ENCODE measurements at regions not wholly inside any gene's neighbourhood (a gene's known extent, or its start where the extent isn't known, plus 50 kb on each side); places are given as distances from the start of the nearest gene placed in this dataset.
A peak's percentile ranks its signal among the peaks of the same experiment; 100 is the strongest.

DNA sequence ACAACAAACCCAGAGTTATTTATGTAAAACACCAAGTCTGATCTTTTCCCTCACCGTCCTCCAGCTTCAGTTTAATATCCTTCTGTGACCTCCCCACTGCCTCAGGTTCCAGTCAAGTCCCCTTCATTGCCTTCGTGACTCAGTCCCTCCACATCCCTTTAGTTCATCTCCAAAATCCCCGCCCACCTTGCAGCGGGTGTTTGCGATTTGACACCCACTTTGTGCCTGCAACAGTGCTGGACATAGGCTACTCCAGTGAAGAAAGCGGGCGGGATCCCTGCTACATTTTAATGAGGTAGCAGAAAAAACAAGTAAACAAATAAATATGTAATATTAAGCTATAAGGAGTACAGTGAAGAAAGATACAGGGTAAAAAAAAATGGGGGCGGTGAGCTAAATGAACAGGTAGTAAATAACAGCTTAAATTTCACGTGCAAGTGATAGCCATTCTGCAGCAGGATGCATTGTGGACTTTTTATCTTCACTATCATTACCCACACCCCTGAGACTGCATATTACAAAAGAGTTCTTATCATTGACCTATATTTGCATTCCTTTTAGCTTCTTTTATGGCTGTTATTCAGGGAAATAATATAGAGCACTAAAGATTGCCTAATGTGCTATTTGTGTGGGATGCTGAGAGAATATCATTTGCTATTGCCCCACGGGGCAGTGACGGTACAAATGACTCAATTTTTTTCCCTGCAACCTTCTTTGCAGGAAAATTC is 222.8 kb upstream of the NUDT4 start:
- DNase-seq (ENCODE audit: low read depth, low spot score) = no peak

DNA sequence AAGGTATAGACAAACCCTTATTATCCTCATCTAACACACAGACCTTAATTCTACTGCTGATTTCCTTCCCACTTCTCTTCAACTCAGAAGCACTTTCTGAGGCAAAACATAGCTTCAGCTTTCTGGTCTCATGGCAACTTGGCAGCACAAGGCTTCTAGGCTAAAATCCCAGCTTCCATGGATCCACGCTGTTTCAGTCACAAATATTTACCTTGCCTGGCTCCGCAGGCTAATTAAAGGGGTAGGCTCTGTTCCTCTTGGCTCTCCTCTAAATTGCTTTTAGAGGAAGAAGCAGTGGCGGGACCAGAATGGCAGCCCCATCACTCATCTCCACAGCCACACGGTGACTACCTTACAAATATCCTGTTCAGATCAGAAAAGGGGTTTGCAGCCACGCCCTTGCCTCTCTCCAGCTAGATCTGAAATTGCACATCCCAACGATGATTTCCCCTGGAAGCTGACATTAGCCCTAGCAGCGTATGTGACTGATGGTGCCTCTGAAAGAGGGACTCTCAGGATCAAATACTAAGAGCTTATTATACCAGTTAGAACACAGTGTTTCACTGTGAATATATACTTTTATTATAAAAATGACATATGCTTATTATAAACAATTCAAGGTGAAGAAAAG is 221.5 kb upstream of the NUDT4 start:
- no peak for DNase-seq (ENCODE audit: low read depth, low spot score)

DNA sequence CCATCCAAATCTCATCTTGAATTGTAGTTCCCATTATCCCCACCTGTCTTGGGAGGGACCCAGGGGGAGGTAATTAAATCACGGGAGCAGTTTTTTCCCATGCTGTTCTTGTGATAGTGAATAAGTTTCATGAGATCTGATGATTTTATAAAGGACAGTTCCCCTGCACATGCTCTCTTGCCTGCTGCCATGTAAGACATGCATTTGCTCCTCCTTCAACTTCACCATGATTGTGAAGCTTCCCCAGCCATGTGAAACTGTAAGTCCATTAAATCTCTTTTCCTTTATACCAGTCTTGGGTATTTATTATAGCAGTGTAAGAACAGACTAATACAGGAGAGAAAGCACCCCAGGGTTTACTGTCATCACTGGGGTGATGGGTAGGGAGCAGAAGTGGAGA is 220.4 kb upstream of the NUDT4 start:
- DNase-seq (ENCODE audit: low read depth, low spot score) = no peak

DNA sequence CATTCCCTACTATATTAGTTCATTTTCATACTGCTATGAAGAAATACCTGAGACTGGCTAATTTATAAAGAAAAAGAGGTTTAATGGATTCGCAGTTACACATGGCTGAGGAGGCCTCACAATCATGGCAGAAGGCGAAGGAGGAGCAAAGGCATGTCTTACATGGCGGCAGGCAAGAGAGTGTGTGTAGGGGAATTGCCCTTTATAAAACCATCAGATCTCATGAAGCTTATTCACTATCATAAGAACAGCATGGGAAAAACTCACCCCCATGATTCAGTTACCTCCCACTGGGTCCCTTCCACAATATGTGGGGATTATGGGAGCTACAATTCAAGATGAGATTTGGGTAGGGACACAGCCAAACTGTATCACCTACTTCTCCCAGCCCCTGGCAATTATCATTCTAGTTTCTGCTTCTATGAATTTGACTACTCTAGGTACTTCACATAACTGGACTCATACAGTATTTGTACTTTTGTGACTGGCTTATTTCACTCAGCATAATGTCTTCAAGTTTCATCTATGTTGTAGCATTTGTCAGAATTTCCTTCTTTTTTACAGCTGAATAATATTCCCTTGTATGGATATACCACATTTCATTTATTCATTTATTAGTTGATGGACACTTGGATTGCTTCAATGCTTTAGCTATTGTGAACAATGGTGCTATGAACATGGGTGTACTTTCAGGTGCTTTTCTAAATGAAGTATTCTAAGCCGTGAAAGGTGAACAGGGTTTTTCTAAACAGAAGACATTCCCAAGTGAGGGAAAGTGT is 219.5 kb upstream of the NUDT4 start:
- DNase-seq (ENCODE audit: low read depth, low spot score) = no peak

DNA sequence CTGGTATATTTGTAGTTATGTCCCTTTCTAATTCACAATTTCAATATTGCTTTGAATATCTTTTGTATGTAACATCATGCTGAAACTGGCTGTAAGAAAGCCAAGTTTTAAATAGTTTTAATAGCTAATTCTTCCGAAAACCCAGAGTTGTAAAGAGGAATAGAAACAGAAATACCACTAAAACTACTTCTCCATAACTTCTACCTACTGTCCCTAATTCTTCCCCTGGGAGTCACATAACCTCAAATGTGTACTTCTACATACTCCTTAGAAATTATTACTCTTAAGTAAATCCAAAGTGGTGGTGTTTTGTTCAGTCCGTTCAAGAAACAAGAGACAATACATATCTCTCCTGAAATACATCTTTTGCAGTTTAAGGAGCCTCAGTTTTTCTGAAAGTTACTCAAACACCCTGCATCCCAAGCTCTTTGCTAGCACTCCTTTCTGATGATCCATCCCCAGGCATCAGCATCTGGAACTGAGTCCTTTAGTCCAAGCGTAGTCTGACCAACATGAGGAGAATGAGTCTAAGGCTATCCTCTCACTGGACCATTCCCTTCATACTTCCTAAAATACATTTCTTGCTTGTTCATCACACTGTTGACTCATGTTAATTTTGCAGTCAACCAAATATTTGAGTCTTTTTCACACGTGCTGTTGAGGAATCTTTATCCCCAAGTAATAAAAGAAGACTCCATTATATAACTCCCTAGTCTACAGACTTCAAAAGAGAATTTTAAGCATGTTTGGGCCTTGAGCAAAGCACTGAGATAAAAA is 214.3 kb upstream of the NUDT4 start:
- no peak for DNase-seq (ENCODE audit: low read depth, low spot score)

DNA sequence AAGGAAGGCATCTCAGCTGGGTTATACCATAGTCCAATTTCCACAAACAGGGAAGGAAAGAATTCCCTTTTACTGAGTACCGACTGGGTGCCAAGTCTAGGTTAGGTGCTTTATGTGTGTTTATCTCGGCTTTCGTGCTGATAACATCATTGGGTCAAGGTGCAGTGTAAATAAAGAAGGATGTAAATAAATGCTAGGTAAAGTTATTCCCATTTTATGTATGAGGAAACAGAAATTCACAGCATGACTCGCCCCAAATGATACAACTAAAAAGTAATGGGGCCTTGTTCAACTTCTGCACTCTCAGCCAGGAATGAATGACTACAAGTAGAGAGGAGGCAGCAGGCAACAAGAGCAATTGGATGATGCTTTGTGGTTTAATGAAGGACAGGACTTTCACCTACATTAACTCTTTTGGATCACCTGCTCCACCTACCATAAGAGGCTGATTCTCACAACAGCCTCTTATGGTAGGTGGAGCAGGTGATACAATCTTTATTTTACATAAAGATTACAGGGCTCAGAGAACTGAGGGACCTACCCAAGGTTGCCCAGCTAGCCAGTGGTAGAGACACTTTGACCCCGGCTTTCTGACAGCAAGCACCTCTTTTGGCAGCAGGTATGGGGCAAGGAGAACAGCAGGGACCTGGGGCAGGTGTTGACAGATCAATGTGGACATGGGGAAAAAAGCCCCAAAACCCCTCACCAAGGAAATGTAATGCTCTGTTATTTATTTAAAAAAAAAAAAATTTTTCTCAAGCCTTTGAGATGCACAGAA is 213.4 kb upstream of the NUDT4 start:
- DNase-seq (ENCODE audit: low read depth, low spot score) = no peak

DNA sequence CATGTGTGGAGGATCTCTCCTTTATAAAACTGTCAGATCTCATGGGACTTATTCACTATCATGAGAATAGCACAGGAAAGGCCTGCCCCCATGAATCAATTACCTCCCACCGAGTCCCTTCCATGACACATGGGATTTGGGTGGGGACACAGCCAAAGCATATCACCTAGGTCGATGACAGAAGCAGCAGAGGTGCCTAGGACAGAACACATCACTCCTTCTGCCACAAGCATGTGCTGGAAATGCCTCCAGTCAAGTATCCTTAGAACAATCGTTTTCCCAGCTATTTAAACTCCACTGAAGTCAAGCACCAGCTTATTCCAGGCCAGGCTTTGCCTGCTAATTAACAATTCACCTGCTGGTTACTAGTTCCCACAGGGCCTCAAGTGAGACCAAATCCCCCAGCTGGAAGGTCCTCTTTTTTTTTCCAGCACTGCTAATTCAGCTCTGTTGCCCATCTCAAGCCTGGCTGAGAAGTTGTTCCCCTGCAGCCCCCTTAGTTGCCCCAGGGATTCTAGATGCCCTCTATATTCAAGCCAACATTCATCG is 212.3 kb upstream of the NUDT4 start:
- DNase-seq (ENCODE audit: low read depth, low spot score) = peak; percentile 12

DNA sequence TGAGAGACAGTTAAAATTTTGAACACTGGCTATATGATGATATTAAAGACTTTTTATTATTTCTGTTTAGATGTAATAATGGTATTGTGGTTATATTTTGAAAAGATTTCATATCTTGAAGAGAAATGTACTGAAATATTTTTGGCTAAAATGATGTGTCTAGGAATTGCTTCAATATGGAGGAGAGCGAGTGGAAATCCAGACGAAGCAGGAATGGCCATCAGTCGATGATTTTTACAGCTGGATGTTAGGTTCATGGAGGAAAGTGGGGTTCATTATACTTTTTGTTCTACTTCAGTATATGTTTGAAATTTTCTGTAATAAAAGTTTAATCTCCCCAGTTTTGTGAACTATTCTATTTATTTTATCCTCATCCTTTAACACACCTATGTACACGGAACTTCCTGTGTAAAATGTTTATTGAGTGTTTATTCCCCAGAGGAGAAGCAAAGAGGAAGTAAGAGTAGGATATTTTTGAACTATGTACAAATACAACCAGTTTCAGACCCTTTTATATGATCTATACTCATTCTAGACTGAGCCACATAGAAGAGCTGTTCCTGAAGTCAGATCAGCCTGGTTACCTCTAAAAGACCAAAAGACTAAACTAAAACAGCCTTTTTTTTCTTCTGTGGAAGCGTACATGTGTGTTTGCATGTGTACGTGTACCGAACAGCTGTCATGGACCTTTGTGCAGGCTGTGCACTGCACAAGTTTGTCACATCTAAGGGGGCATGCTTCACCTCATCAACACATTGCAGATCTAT is 211.0 kb upstream of the NUDT4 start:
- DNase-seq (ENCODE audit: low read depth, low spot score) = no peak

DNA sequence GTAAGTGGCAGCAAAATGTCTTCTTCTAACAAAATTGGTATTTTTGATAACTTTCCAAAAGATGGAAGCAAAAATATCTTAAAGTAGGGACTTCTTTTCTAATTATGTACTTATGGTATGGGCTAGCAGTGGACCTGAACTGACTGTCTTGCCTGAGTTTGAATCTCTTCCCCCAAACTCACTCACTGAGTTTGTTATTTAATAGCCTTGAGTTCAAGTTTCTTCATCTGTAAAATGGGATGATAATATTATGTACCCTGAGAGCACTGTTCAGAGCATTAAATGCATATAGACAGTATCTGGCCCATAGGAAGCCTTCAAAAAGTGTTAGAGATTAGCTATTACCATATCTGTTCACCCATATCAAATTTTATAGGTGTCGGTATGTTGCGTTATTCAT is 210.4 kb upstream of the NUDT4 start:
- no peak for DNase-seq (ENCODE audit: low read depth, low spot score)

DNA sequence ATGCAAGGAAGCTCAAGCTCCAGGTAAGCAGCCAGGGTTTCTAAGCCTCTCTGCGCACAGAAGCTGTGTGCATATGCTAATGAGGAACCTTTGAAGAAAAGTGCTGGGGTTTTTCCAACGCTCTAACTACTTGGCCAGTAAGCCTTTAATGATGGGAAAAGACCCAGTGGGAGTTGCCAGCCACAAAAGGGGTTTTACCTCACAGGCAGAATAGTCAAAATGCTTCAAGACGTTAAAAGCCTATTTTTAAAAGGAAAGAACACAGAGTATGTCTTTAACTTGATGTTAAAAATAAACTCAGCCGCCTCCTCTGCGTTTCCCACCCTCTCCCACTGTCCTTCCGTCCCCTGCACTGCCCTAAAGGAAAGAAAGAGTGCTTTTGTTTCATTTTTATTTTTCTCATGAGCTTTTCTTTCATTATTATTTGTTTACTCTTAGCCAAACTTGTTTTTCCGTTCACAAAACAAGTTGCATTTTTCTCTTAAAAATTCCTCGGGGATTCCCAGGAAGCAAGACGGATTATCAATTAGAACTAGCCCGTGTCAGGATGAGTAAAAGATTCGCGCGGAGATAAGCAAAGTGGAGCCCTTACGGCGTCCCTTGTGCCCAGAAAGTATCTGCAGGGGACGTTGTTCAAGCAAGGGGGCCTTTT is 209.8 kb upstream of the NUDT4 start:
- peak; percentile 65 for DNase-seq (ENCODE audit: low read depth, low spot score)

DNA sequence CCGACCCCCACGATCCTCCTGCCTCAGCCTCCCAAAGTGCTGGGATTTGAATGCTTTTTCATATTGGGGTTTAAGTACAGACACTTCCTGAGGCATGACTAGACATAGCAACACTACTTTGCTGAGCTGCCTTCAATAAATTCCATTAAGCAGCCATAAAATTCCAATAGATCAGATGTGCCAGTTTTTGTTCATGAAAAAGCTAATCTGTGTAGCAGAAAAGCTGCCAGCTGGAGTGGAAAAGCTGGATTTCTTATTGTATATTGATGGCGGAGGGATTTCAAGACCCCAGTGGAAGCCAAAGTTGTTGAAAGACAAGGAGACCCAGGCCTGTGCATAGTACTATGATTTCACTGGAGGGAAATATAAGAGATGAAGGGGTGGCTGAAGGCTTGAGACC is 209.0 kb upstream of the NUDT4 start:
- DNase-seq (ENCODE audit: low read depth, low spot score) = no peak

DNA sequence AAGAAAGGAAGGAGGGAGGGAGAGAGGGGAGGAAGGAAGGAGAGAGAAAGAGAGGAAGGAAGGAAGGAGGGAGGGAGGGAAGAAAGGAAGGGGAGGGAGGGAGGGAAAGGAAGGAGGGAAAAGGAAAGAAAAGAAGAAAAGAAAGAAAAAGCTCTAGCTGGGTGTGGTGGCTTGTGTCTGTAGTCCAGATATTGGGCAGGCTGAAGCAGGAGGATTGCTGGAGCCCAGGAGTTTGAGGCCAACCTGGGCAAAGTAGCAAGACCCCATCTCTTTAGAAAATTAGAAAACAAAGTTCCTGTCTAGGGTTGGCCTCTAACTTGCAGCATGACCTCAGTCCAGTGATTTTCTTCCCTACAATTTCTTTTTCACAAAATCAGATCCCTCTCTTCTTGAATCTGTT is 208.2 kb upstream of the NUDT4 start:
- DNase-seq (ENCODE audit: low read depth, low spot score) = no peak

DNA sequence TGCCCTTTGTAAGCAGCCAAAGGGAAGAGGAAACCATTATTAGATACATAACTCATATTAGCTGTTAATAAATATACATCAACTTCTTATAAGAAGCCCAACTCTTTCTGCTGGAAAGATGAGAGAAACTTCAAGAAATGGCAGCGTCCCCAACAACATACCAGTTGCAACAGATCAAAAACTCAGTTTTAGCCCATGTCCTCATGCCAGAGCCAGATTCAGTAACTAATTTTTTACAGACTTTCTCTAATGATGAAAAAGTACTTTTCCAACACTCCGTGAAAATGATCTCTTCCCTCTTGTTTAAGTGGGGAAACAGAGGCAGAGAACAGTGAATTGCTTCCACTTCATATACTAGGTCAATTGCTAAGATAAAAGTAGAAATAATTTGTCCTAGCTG is 206.8 kb upstream of the NUDT4 start:
- DNase-seq (ENCODE audit: low read depth, low spot score) = no peak

DNA sequence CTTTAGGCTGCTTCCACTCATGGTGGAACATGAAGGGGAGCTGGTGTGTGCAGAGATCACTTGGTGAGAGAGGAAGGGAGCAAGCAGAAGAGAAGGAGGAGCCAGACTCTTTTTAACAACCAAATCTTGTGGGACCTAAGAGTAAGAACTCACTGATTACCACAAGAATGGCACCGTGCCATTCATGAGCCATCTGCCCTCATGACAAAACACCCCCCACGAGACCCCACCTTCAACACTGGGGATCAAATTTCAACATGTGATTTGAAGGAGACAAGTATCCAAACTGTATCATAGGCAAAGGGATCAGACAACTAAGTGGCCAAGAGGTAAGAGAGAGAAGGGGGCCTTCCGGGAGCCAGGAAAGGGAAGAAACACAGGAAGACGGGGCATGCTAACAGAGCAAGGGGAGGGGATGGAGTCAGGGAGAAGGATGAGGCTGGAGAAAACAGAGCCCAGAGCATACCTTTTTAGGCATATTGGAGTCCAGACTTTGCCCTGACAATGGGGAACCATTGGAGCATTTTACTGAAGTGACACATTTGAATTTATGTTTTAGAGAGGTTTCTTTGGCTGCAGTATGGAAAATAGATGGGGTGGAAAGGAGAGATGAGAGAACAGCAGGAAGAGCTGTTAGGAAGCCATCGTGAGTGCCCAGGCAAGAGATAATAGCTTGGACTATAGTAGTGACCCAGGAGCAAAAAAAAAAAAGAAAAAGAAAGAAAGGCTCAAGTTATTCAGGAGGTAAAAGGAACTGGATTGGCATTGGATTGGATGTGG is 204.4 kb upstream of the NUDT4 start:
- no peak for DNase-seq (ENCODE audit: low read depth, low spot score)

DNA sequence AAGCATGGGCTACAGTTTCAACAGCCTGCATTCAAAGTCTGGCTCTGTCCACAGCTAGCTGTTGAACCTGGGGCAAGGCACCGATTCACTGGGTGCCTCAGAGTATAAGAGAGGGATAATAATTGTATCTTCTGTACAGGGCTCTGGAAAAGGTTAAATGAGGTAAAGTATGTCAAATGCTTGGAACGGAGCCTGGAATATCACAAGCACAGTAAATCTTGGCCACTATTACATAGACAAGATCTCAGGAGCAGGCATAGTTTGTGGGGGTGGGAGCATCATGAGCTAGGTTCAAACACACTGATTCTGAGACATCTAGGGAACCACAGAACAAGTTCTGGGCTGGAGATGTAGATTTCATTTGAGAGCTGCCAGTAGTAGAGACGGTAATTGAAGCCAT is 203.7 kb upstream of the NUDT4 start:
- DNase-seq (ENCODE audit: low read depth, low spot score) = no peak

DNA sequence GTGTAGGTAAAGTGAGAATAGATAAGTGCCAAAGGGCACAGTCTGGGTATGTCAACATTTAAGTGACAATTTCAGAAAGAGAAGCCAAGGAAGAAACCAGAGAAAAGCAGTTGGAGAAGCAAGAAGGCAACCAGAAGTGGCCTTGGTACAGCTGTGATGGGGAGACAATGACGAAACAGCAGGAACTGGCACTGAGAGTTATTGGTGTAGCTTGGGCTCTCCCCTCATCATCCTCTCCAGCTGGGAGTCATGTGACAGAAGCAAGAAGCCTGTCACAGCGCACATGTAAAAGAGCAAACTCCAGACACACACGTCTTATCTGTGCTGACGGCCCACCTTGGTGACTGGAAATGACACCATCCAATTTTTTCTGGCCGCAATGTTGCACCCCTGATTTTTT is 203.3 kb upstream of the NUDT4 start:
- no peak for DNase-seq (ENCODE audit: low read depth, low spot score)

DNA sequence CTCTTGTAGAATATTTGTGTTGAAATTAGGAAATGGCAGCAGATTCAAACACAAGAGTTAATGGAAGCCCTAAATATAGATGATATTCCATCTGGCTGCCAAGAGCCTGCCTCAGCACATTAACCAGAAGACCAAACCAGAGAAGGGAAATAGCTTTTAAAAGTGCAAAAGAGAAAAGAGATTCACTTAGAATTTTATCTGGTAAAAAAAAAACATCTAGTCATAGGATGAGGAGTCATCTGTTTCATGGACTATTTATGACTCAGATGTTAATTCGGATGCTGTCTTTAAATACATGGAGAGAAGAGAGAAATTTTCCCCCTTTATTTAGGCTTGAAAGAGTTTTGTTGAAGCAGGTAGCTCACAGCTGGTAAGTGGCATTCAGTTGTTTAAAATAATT is 201.6 kb upstream of the NUDT4 start:
- DNase-seq (ENCODE audit: low read depth, low spot score) = no peak

DNA sequence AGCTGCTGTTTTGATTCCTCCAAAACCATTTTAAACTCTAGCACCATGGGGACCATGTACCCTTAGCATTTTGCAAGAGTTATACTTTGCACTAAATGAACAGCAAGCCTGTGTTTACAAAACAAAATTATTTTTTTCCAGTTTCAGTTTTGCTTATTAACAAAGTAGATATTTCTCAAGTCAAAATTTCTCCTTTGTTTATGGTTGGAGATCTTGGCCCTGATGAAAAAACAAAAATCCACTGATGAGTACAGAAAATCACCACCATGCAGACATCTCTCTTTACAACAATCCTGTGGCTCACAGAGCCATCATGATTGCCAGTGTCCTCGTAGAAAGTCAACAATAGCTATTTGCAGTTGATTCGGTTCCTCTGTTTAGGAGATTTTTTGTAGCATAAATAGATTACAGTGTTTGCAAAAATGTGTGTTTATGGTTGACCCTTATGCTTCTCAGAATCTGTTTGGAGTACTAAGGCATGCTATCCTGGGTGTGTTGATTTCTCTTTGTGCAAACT is 201.1 kb upstream of the NUDT4 start:
- DNase-seq (ENCODE audit: low read depth, low spot score) = no peak

Measured in ELF-1 (cell line).